Brain microvascular endothelial cell (primary cell): ENCODE measurements at regions not wholly inside any gene's neighbourhood (a gene's known extent, or its start where the extent isn't known, plus 50 kb on each side); places are given as distances from the start of the nearest gene placed in this dataset.

Source experiments
- DNase-seq: peaks from one replicate; pipeline ENCODE4 v3.0.0-alpha.2; 2020
- H3K27ac ChIP-seq: fragments of 250-450 bp; sonication (Bioruptor Pico); 2 replicates; pipeline ENCODE4 v1.5.1; 2020; ENCODE audit warnings: mild to moderate bottlenecking, moderate library complexity
- H3K27me3 ChIP-seq: fragments of 250-450 bp; sonication (Bioruptor Pico); replicated peaks from 2 replicates; pipeline ENCODE4 v1.5.1; 2020; ENCODE audit warnings: mild to moderate bottlenecking
- H3K36me3 ChIP-seq: fragments of 250-450 bp; sonication (Bioruptor Pico); replicated peaks from 2 replicates; pipeline ENCODE4 v1.5.1; 2020; ENCODE audit warnings: mild to moderate bottlenecking
- H3K4me3 ChIP-seq: 2 replicates; pipeline ENCODE4 v1.5.1; 2011; ENCODE audit warnings: low read depth, mild to moderate bottlenecking, control low read depth, low read length, moderate library complexity
- CTCF ChIP-seq: IDR thresholded peaks from 2 replicates; pipeline ENCODE4 v1.5.1; 2011; ENCODE audit warnings: low read depth, mild to moderate bottlenecking, moderate library complexity, low read length, control low read depth, inconsistent platforms; ENCODE audit errors: missing control alignments
- in situ Hi-C: cut with HindIII; loops from 2 replicates; pipeline ENCODE4 v1.10.0; 2017; ENCODE audit warnings: low sequenced_read_pairs, low pct_ligation_motif_present

- Histone ChIP-seq H3K27ac (no peak overlapping the region), H3K4me3 (no peak overlapping the region), H3K27me3 (no peaks in the 10 kb centered on the region), H3K36me3 (no peaks in the 10 kb centered on the region)
- TF ChIP-seq CTCF, result peak; percentile 35
- DNase-seq, result no peak
- in situ Hi-C loops, result no loop called here
These were observed 223.2 kb downstream of the KTN1 start for GRCh38 chr14:55802986-55803872.

- no peak overlapping the region for H3K27ac ChIP-seq
- no peak for TF ChIP-seq CTCF
- no peak for DNase-seq
- in situ Hi-C loops, result no loop called here
- H3K27me3 ChIP-seq, result no peaks in the 10 kb centered on the region
- no peaks in the 10 kb centered on the region for H3K36me3 ChIP-seq
- H3K4me3 ChIP-seq, result no peak overlapping the region
These were observed 224.0 kb downstream of the KTN1 start for GRCh38 chr14:55803873-55804553.

GRCh38 chr14:55805250-55805649 lies 225.2 kb downstream of the KTN1 start:
- in situ Hi-C loops, result no loop called here
- Histone ChIP-seq H3K27ac (no peak overlapping the region), H3K27me3 (no peaks in the 10 kb centered on the region), H3K4me3 (no peak overlapping the region), H3K36me3 (no peaks in the 10 kb centered on the region)
- DNase-seq, result no peak
- no peak for TF ChIP-seq CTCF

- Histone ChIP-seq H3K36me3 (no peaks in the 10 kb centered on the region), H3K27me3 (no peaks in the 10 kb centered on the region), H3K4me3 (no peak overlapping the region), H3K27ac (no peak overlapping the region)
- no peak for TF ChIP-seq CTCF
- peak; percentile 94 for DNase-seq
- in situ Hi-C loops, result no loop called here
These were observed 227.3 kb downstream of the KTN1 start for GRCh38 chr14:55807053-55807880.

- no peak overlapping the region for H3K4me3 ChIP-seq
- in situ Hi-C loops, result no loop called here
- DNase-seq, result no peak
- no peak for TF ChIP-seq CTCF
- no peaks in the 10 kb centered on the region for H3K36me3 ChIP-seq
- no peaks in the 10 kb centered on the region for H3K27me3 ChIP-seq
- H3K27ac ChIP-seq, result no peak overlapping the region
These were observed 227.9 kb downstream of the KTN1 start for GRCh38 chr14:55807881-55808379.
